ENCODE measurements at regions not wholly inside any gene's neighbourhood (a gene's known extent, or its start where the extent isn't known, plus 50 kb on each side); places are given as distances from the start of the nearest gene placed in this dataset.
A peak's percentile ranks its signal among the peaks of the same experiment; 100 is the strongest.

DNA sequence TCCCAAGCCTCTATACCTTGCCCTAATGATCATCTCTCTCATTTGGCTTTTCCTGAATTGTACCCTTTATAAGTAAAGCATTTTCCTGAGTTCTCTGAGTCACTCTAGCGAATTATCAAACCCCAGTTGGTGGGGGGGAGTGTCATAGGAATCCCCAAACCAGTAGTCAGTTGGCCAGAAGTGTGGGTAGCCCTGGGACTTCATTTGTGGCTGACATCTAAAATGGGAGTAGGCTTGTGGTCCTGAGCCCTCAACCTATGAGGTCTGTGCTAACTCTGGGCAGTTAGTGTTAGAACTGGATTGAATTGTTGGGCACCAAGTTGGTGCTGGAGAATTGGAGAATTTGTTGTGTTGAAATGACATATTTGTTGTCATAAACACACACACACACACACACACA, 91.3 kb downstream of the BBS10 start:
- no peak for DNase-seq

DNA sequence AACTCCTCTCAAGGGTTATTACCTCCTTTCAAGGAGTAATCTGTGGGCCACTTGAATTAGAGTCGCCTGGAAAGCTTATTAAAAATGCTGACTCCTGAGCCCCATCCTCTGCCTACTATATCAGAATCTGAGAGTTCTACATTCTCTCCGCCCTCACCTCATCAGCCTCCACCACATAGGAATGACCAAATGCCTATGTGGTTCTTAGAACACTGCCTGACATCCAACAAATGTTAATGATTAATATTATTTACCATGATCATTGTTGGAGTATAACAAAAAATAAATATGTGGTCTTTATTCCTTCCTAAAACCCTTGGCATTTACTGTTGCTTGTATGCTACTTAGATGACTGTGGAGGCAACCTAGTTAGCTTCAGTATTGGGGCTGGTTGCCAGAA, 91.9 kb downstream of the BBS10 start:
- DNase-seq = no peak

DNA sequence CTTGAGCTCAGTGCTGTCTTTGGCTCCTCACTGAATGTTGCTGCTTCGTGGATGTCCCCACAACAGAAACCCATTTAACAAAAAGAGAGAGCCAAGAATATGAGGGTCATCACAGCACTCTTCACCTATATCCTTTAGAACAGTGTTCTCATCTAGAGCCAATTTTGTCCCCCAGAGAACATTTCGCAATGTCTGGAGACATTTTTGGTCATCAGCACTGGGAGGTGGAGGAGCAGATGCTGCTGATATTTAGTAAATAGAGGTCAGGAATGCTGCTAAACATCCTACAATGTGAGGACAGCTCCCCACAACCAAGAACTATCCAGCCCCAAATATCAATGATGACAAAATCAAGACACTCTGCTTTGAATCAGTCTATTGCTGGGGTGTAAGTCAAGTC, 92.5 kb downstream of the BBS10 start:
- DNase-seq = no peak

GRCh38 chr12:76255281-76255680, 92.9 kb downstream of the BBS10 start:
- DNase-seq = no peak

DNA sequence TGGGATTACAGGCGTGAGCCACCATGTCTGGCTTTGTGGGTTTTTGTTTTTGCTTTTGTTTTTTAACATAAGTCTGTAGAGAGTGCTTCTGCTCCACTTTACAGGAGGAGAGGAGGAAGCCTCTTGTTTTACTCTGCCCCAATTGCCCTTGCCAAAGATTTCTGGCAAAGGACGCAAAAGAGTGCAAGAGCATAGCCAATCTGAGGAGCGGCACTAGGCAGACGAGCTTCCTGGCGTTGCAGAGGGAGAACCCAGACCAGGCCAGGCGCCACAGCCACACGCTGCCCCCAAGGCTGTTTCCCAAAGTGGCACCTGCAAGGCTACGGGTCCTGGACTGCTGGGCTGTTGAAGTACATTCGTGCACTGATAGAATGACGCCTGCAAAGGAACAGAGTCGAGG, 96.2 kb downstream of the BBS10 start:
- no peak for DNase-seq

DNA sequence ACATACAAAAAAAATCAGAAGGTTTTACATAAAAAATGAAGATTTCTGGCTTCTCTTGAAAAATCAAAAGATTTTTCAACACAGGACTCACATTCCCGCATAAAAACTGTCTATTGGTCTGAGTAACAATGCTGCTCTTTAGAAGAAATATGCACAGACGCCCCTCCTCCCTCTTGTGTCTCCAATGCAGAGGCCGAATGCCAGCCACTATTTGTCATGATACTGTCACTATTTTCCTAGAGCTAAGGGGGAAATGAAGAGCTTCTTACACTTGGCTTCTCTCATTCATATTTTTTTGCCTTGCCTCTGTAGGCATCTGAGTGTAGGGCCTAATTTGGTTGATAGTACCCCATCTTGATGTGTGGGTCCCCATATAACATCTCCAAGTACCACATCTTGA, 98.0 kb downstream of the BBS10 start:
- peak; percentile 60 for DNase-seq

- DNase-seq = no peak
These were observed 98.7 kb downstream of the BBS10 start for GRCh38 chr12:76249501-76249900.

- no peak for DNase-seq
These were observed 100.2 kb downstream of the BBS10 start for GRCh38 chr12:76247992-76248391.

DNA sequence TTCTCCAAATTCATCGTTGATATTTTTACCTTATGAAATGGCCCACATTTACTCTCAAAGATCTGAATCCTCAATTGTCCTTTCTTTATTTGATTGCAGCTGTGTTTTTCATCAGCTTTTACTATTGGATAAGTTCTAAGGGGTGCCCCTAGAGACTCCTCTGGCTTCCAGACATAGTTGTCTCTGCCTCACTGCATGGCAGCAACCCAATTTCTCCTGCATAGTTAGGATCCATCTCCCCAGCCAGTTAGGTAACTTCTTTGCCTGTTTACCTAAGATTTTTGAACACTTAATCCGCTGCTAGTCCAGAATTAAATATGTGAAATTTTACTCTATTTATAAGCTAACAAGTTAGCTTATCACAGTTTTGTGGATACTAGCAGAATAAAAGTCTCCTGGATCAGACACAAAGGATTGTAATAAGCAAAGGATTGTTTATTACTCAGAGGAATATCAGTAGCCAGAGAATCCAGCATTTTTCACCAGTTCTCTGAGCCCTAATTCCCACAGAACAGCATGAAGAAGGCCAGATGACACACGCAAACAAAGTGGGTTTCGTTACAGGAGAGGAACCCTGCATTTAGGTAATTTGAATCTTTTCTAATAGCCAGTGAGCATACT, 101.1 kb downstream of the BBS10 start:
- DNase-seq = no peak

GRCh38 chr12:76246611-76247010, 101.6 kb downstream of the BBS10 start:
- DNase-seq = no peak

GRCh38 chr12:76244300-76244699, 103.9 kb downstream of the BBS10 start:
- DNase-seq = no peak

DNA sequence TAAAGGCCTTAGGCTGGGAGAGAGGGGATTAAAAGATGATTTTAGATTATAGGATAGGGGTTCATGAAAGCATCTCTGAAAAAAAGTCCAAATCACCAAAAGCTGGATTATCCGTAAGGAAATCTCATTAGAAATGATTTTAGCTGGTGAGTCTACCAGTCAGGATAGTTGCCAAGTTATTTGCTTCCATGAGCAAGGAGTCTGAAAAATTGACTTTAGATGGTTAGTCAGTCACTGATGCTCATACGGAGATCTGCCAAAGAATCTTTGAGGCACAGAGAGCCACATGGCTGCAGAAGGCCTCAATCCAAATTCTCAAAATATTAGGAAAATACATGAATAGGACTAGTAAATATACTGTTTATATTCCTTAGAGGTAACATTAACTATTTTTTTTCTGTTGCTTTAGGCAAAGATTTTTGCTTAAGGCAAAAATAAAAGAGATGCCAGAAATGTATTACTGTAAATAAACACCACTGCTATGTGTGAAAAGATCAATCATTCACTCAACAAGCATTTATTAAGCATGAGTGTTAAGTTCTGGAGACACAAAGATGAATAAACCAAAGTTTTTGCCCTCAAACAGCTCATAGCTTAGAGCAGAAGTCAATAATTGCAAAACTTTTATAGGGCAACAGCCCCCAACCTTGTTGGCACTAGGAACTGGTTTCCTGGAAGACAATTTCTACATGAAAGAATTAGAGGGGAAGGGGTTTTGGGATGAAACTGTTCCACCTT, 105.2 kb downstream of the BBS10 start:
- no peak for DNase-seq

DNA sequence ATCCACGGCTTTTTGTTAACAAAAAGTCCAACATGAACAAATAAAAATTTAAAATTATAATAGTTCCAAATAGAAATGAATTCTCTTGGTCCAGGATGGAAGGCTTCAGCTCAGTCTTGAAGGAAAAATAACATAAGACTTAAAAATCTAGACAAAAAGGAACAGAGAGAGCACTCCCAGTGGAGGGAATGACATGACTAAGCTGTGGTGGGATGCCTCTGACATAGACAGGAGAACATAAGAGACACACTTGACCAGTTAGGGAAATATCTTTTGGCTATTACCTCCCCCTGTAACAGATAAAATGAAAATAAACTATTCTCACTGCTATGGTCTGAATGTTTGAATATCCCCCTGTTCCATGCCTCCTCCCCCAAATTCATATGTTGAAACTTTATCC, 106.8 kb downstream of the BBS10 start:
- no peak for DNase-seq

- DNase-seq = no peak
These were observed 107.9 kb downstream of the BBS10 start for GRCh38 chr12:76240281-76240680.

- no peak for DNase-seq
These were observed 109.5 kb downstream of the BBS10 start for GRCh38 chr12:76238688-76239087.

DNA sequence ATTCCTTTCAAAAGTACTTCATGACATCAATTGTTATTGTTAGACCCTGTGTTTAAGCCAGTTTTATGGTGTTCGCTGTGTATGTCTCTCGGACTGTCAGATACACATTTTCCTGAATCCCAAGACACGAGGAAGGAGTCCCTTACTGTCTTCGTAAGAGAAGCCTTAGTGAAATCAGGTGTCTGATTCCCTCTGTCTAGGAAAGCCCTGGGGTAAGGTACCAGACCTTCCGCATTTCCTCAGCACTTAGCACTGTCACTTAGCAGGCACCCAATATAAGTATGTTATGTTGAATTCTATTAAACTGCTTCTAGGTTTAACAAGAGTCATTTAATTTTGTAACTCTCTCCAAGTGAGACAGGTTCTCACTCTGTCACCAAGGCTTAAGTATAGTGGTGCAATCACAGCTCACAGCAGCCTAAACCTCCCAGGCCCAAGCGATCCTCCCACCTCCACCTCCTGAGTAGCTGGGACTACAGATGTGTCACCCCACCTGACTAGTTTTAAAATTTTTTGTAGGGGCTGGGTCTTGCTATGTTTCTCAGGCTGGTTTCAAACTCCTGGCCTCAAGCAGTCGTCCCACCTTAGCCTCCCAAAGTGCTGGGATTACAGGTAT, 111.0 kb downstream of the BBS10 start:
- no peak for DNase-seq

- peak; percentile 62 for DNase-seq
These were observed 111.6 kb downstream of the BBS10 start for GRCh38 chr12:76236640-76237039.

DNA sequence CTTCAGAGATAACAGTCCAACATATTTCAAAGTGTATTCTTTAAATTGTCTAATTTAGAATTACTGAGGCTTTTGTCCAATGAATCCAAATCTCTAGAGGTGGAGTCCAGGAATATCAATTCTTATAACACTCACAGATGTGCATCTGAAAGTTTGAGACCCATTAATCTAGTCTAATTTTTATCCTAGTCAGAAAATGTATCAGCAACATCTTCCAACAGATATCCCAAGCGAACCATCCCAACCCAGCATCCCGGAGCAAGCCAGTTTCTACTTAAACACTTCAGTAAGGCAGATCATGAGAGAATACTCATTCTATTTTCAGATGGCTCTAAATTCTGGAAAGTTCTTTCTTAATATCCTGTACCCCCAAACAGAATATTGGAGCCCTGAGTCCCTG, 113.5 kb downstream of the BBS10 start:
- DNase-seq = no peak

GRCh38 chr12:76232013-76232412, 116.2 kb downstream of the BBS10 start:
- DNase-seq = no peak

DNA sequence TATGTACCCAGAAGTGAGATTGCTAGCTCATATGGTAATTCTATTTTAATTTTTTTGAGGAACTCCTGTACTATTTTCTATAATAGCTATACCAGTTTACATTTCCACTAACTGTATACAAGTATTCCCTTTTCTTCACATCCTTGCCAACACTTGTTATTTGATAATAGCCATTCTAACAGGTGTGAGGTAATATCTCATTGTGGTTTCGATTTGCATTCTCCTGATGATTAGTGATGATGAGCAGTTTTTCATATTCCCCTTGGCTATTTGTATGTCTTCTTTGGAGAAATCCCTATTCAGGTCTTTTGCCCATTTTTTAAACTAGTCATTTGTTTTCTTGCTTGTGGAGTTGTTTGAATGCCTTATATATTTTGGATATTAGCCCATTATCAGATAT, 121.3 kb downstream of the BBS10 start:
- no peak for DNase-seq

DNA sequence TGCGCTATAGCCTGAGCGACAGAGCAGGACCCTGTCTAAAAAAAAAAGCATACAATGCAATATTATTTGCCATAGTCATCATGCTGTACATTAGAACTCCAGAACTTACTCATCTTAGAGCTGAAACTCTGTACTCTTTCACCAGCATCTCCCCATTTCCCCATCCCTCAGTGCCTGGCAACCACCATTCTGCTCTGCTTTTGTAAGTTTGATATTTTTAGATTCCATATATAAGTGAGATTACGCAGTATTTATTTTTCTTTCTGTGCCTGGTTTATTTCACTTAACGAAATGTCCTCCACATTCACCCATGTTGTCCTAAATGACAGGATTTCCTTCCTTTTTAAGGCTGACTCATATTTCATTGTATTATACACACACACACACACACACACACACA, 121.8 kb downstream of the BBS10 start:
- peak; percentile 9 for DNase-seq

- no peak for DNase-seq
These were observed 124.3 kb downstream of the BBS10 start for GRCh38 chr12:76223869-76224268.

DNA sequence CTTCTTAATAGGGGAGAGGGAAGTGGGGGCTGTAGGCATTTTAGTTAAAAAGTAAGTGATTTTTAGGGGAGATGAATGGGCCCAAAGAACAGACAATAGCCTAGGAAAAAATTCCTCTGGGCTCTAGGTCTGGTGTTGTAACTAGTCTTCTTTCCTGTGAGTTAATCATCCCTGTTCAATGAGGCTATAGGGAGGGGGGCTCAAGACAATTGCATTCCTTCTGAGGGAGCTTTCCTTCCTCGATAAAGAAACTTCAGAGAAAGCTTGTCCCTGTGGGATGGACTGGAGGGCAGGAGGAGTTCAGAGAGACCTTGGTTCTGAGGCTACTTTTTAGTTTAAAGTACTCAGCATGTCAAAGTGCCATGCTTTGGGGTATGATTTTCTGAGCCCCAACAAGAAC, 127.2 kb downstream of the BBS10 start:
- DNase-seq = no peak

DNA sequence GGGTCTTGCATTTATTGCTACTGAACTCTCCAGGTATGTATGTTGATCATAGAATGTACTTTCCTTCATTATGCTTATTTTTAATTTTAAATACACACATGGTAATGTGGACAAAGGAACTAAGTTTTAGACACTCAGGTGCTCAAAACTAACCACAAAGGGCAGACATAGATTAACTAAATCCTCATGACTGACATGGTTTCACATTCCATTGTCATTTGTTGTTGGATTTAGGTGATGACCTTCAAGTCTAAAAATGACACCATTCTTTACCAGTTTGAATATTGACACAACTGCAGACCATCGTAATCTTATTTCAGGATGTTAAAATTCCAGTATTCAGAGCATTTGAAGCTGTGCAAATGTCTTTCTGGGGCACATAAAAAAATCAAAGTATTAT, 128.4 kb downstream of the BBS10 start:
- no peak for DNase-seq

Data from EL (cell line).